SK-N-SH treated with all-trans-retinoic acid at 6 μM for 48 hours (cell line): ENCODE measurements at regions not wholly inside any gene's neighbourhood (a gene's known extent, or its start where the extent isn't known, plus 50 kb on each side); places are given as distances from the start of the nearest gene placed in this dataset.
A peak's percentile ranks its signal among the peaks of the same experiment; 100 is the strongest.

Experiments used
- ATAC-seq: fragments of 200-7000 bp; cut with Tn5 transposase; 3 replicates; pipeline ENCODE4 v1.9.1; 2020; ENCODE audit warnings: mild to moderate bottlenecking, moderate library complexity
- ARNTL ChIP-seq: fragments of 450-650 bp; formaldehyde crosslinking; IDR thresholded peaks from 2 replicates; pipeline ENCODE4 v1.5.0; 2020; ENCODE audit warnings: low read depth, mild to moderate bottlenecking, moderate library complexity, borderline replicate concordance
- BACH2 ChIP-seq: fragments of 250-450 bp; sonication (Bioruptor Pico); IDR thresholded peaks from 2 replicates; pipeline ENCODE4 v1.9.0; 2021; ENCODE audit warnings: mild to moderate bottlenecking, borderline replicate concordance
- CREB5 ChIP-seq: fragments of 250-450 bp; sonication (Bioruptor Pico); IDR thresholded peaks from 2 replicates; pipeline ENCODE4 v1.5.1; 2020; ENCODE audit warnings: low read depth, mild to moderate bottlenecking, moderate library complexity
- CSDC2 ChIP-seq: fragments of 250-450 bp; sonication (Bioruptor Pico); IDR thresholded peaks from 2 replicates; pipeline ENCODE4 v1.5.0; 2020; ENCODE audit warnings: mild to moderate bottlenecking, moderate library complexity
- ESRRG ChIP-seq: fragments of 250-450 bp; sonication (Bioruptor Pico); IDR thresholded peaks from 2 replicates; pipeline ENCODE4 v1.6.1; 2021; ENCODE audit warnings: mild to moderate bottlenecking
- GLIS3 ChIP-seq: fragments of 250-450 bp; sonication (Bioruptor Pico); IDR thresholded peaks from 2 replicates; pipeline ENCODE4 v1.5.0; 2020; ENCODE audit warnings: mild to moderate bottlenecking, moderate library complexity
- ISL1 ChIP-seq: fragments of 250-450 bp; sonication (Bioruptor Pico); IDR thresholded peaks from 2 replicates; pipeline ENCODE4 v2.1.2; 2022; ENCODE audit warnings: mild to moderate bottlenecking, moderate library complexity
- OSR1 ChIP-seq: fragments of 250-450 bp; sonication (Bioruptor Pico); IDR thresholded peaks from 2 replicates; pipeline ENCODE4 v1.8.0; 2022; ENCODE audit warnings: moderate library complexity, mild to moderate bottlenecking, inconsistent platforms
- PATZ1 ChIP-seq: fragments of 250-450 bp; sonication (Bioruptor Pico); IDR thresholded peaks from 2 replicates; pipeline ENCODE4 v1.8.0; 2020; ENCODE audit warnings: mild to moderate bottlenecking, moderate library complexity, borderline replicate concordance
- POU6F1 ChIP-seq: fragments of 250-450 bp; sonication (Bioruptor Pico); IDR thresholded peaks from 2 replicates; pipeline ENCODE4 v1.8.0; 2021; ENCODE audit warnings: low read depth, mild to moderate bottlenecking, moderate library complexity, borderline replicate concordance
- PPARA ChIP-seq: fragments of 250-450 bp; sonication (Bioruptor Pico); IDR thresholded peaks from 2 replicates; pipeline ENCODE4 v1.5.0; 2020; ENCODE audit warnings: mild to moderate bottlenecking, borderline replicate concordance
- RARB ChIP-seq: fragments of 250-450 bp; sonication (Bioruptor Pico); IDR thresholded peaks from 2 replicates; pipeline ENCODE4 v1.8.0; 2021; ENCODE audit warnings: mild to moderate bottlenecking, moderate library complexity
- SNAI2 ChIP-seq: fragments of 250-450 bp; sonication (Bioruptor Pico); IDR thresholded peaks from 2 replicates; pipeline ENCODE4 v1.5.0; 2020; ENCODE audit warnings: mild to moderate bottlenecking, moderate library complexity
- TCF4 ChIP-seq: fragments of 250-450 bp; sonication (Bioruptor Pico); IDR thresholded peaks from 2 replicates; pipeline ENCODE4 v1.8.0; 2021; ENCODE audit warnings: mild to moderate bottlenecking, moderate library complexity, borderline replicate concordance
- TOX ChIP-seq: fragments of 250-450 bp; sonication (Bioruptor Pico); IDR thresholded peaks from 2 replicates; pipeline ENCODE4 v1.8.0; 2021; ENCODE audit warnings: mild to moderate bottlenecking, moderate library complexity, borderline replicate concordance
- ZC3H10 ChIP-seq: fragments of 250-450 bp; sonication (Bioruptor Pico); IDR thresholded peaks from 2 replicates; pipeline ENCODE4 v1.5.1; 2021; ENCODE audit warnings: mild to moderate bottlenecking, moderate library complexity
- ZFP3 ChIP-seq: fragments of 250-450 bp; sonication (Bioruptor Pico); IDR thresholded peaks from 2 replicates; pipeline ENCODE4 v1.5.0; 2020; ENCODE audit warnings: mild to moderate bottlenecking, moderate library complexity
- ZFP30 ChIP-seq: fragments of 450-650 bp; formaldehyde crosslinking; IDR thresholded peaks from 2 replicates; pipeline ENCODE4 v1.5.0; 2022; ENCODE audit warnings: mild to moderate bottlenecking, moderate library complexity
- ZNF565 ChIP-seq: fragments of 450-650 bp; formaldehyde crosslinking; conservative IDR thresholded peaks from 2 replicates; pipeline ENCODE4 v1.5.0; 2020; ENCODE audit warnings: low read depth, mild to moderate bottlenecking, moderate library complexity
- ZNF70 ChIP-seq: fragments of 450-650 bp; formaldehyde crosslinking; IDR thresholded peaks from 2 replicates; pipeline ENCODE4 v1.5.0; 2020; ENCODE audit warnings: mild to moderate bottlenecking, moderate library complexity
- ZNF8 ChIP-seq: fragments of 450-650 bp; formaldehyde crosslinking; IDR thresholded peaks from 2 replicates; pipeline ENCODE4 v1.5.0; 2020; ENCODE audit warnings: mild to moderate bottlenecking, moderate library complexity

- no peak for TF ChIP-seq POU6F1 (CRISPR knock-in tag)
- no peak for TF ChIP-seq ZFP30
- TF ChIP-seq ZC3H10: no peak
- TF ChIP-seq BACH2 (CRISPR knock-in tag): no peak
- no peak for TF ChIP-seq ZNF70
- no peak for TF ChIP-seq GLIS3 (CRISPR knock-in tag)
- TF ChIP-seq SNAI2 (CRISPR knock-in tag): no peak
- no peak for TF ChIP-seq CREB5 (CRISPR knock-in tag)
- no peak for TF ChIP-seq ISL1 (CRISPR knock-in tag)
- no peak for TF ChIP-seq TOX (CRISPR knock-in tag)
- no peak for TF ChIP-seq ZFP3
- TF ChIP-seq PPARA (CRISPR knock-in tag): no peak
- no peak for TF ChIP-seq ZNF565 (CRISPR knock-in tag)
- no peak for TF ChIP-seq ARNTL
- TF ChIP-seq OSR1 (CRISPR knock-in tag): no peak
- TF ChIP-seq, all 23 proteins: peak for 0
- no peak for ATAC-seq
These were observed 121.8 kb upstream of the FN1 start for GRCh38 chr2:215557701-215558100.

GRCh38 chr2:215556979-215557378 lies 121.1 kb upstream of the FN1 start:
- no peak for TF ChIP-seq CREB5 (CRISPR knock-in tag)
- no peak for ATAC-seq

GRCh38 chr2:215554689-215555498 lies 119.0 kb upstream of the FN1 start:
- TF ChIP-seq TOX (CRISPR knock-in tag) (peak; percentile 50; the same call in 1 of the 2 replicates), ZNF565 (CRISPR knock-in tag) (no peak), ZNF70 (no peak), PATZ1 (CRISPR knock-in tag) (no peak), RARB (no peak), CREB5 (CRISPR knock-in tag) (no peak), BACH2 (CRISPR knock-in tag) (no peak), TCF4 (CRISPR knock-in tag) (no peak)
- peak; percentile 88 for ATAC-seq

- TF ChIP-seq ZNF8 (CRISPR knock-in tag) (no peak), CSDC2 (CRISPR knock-in tag) (no peak), ARNTL (no peak), SNAI2 (CRISPR knock-in tag) (no peak), PPARA (CRISPR knock-in tag) (no peak), GLIS3 (CRISPR knock-in tag) (no peak), ESRRG (CRISPR knock-in tag) (no peak), ZNF70 (no peak), ZNF565 (CRISPR knock-in tag) (no peak), RARB (no peak), ZC3H10 (no peak), CREB5 (CRISPR knock-in tag) (no peak)
- peak; percentile 38 for ATAC-seq
These were observed 118.1 kb upstream of the FN1 start for GRCh38 chr2:215553946-215554345.
